Caco-2 (cell line): ENCODE measurements at regions not wholly inside any gene's neighbourhood (a gene's known extent, or its start where the extent isn't known, plus 50 kb on each side); places are given as distances from the start of the nearest gene placed in this dataset.

Source experiments
- BruUV-seq: library from RNA; stranded (reverse); fragments of 400-500 nt; replicated peaks from 2 replicates; lab custom pipeline; 2021; lab: Mats Ljungman, UMichigan
- CTCF ChIA-PET: fragments of 300-600 bp; sonication (Branson Sonifier 250); formaldehyde crosslinking; loops from one replicate; lab custom pipeline; 2022; ENCODE audit warnings: antibody characterized with exemption; lab: Charles Lee
- POLR2A ChIA-PET: fragments of 300-600 bp; sonication (Branson Sonifier 250); formaldehyde crosslinking; loops from one replicate; lab custom pipeline; 2022; ENCODE audit warnings: antibody characterized with exemption; lab: Charles Lee
- DNase-seq, 2 experiments: peaks; one replicate each; pipeline versions ENCODE4 v3.0.0 to v3.0.0-alpha.2; 2020 to 2022
- H3K27me3 ChIP-seq: replicated peaks from 2 replicates; pipeline ENCODE4 v1.6.0; 2011; ENCODE audit warnings: low read length; ENCODE audit not compliant: control insufficient read depth, insufficient read depth
- H3K36me3 ChIP-seq: 2 replicates; pipeline ENCODE4 v1.5.1; 2011; ENCODE audit warnings: low read length; ENCODE audit not compliant: control insufficient read depth, insufficient read depth
- H3K4me1 ChIP-seq: fragments of 250-450 bp; sonication (Bioruptor Pico); 2 replicates; pipeline ENCODE4 v1.5.1; 2020; ENCODE audit warnings: mild to moderate bottlenecking
- H3K4me3 ChIP-seq: 2 replicates; pipeline ENCODE4 v1.5.1; 2011; ENCODE audit warnings: low read depth, mild to moderate bottlenecking, control low read depth, low read length
- H3K9me3 ChIP-seq: fragments of 250-450 bp; sonication (Bioruptor Pico); 2 replicates; pipeline ENCODE4 v1.5.1; 2020; ENCODE audit warnings: mild to moderate bottlenecking, moderate library complexity
- H3K27ac Mint-ChIP-seq: one replicate; pipeline ENCODE4 v1.8.0; 2022; ENCODE audit warnings: mixed read lengths; ENCODE audit not compliant: unreplicated experiment
- H3K27me3 Mint-ChIP-seq: one replicate; pipeline ENCODE4 v1.8.0; 2022; ENCODE audit warnings: mixed read lengths; ENCODE audit not compliant: insufficient read depth, unreplicated experiment
- H3K36me3 Mint-ChIP-seq: one replicate; pipeline ENCODE4 v1.8.0; 2022; ENCODE audit warnings: mild to moderate bottlenecking, mixed read lengths; ENCODE audit not compliant: insufficient read depth, unreplicated experiment
- H3K4me1 Mint-ChIP-seq: one replicate; pipeline ENCODE4 v1.8.0; 2022; ENCODE audit warnings: low read depth, mixed read lengths; ENCODE audit not compliant: unreplicated experiment
- H3K4me3 Mint-ChIP-seq: one replicate; pipeline ENCODE4 v1.8.0; 2022; ENCODE audit warnings: mild to moderate bottlenecking, moderate library complexity, mixed read lengths; ENCODE audit not compliant: unreplicated experiment
- H3K9me3 Mint-ChIP-seq: one replicate; pipeline ENCODE4 v1.8.0; 2022; ENCODE audit warnings: mixed read lengths; ENCODE audit not compliant: unreplicated experiment
- CTCF ChIP-seq, 2 experiments: fragments of 200-600 bp in 1 of 2; IDR thresholded peaks; 1 replicate in 1 of 2; 2 replicates in 1 of 2; pipeline versions ENCODE4 v1.5.1 to v1.8.0; 2011 to 2022; ENCODE audit warnings: antibody characterized with exemption in 1 of 2, control low read depth in 1 of 2, inconsistent platforms in 1 of 2, low read depth in 1 of 2, low read length in 1 of 2, mild to moderate bottlenecking in 1 of 2, moderate library complexity in 1 of 2; ENCODE audit not compliant: insufficient read depth in 1 of 2, severe bottlenecking in 1 of 2, unreplicated experiment in 1 of 2
- intact Hi-C: fragments of 100-400 bp; cut with micrococcal nuclease; formaldehyde crosslinking; loops from one replicate; pipeline ENCODE4 v1.10.0; 2022; ENCODE audit not compliant: unreplicated experiment

GRCh38 chr13:55255236-55255635 lies 1885.5 kb upstream of the PRR20A start:
- Histone ChIP-seq H3K4me1 (no peaks in the 10 kb centered on the region), H3K4me3 (no peak overlapping the region), H3K36me3 (no peaks in the 10 kb centered on the region), H3K27me3 (no peaks in the 10 kb centered on the region), H3K9me3 (no peaks in the 10 kb centered on the region)
- intact Hi-C loops = no loop called here
- POLR2A ChIA-PET = no interaction called here
- no peak overlapping the region for H3K4me3 Mint-ChIP-seq
- no peak for DNase-seq
- H3K36me3 Mint-ChIP-seq = no peaks in the 10 kb centered on the region
- CTCF ChIA-PET = no interaction called here
- no TSS peak for BruUV-seq
- H3K9me3 Mint-ChIP-seq = no peaks in the 10 kb centered on the region
- H3K4me1 Mint-ChIP-seq = no peaks in the 10 kb centered on the region
- peaks cover 16% of the 10 kb centered on the region for H3K27me3 Mint-ChIP-seq
- no peak overlapping the region for H3K27ac Mint-ChIP-seq
- no peak for TF ChIP-seq CTCF (IDR thresholded peaks at IDR 0.05; ENCODE audit: insufficient read depth in 1 of 2, low read depth in 1 of 2, low read length in 1 of 2, severe bottlenecking in 1 of 2, unreplicated experiment in 1 of 2)

- CTCF ChIA-PET = no interaction called here
- Mint-ChIP-seq H3K27ac (no peak overlapping the region), H3K4me3 (no peak overlapping the region), H3K36me3 (no peaks in the 10 kb centered on the region), H3K4me1 (no peaks in the 10 kb centered on the region), H3K27me3 (peaks cover 16% of the 10 kb centered on the region), H3K9me3 (no peaks in the 10 kb centered on the region)
- Histone ChIP-seq H3K9me3 (no peaks in the 10 kb centered on the region), H3K4me3 (no peak overlapping the region), H3K36me3 (no peaks in the 10 kb centered on the region), H3K4me1 (no peaks in the 10 kb centered on the region), H3K27me3 (no peaks in the 10 kb centered on the region)
- intact Hi-C loops = no loop called here
- no peak for TF ChIP-seq CTCF (IDR thresholded peaks at IDR 0.05; ENCODE audit: insufficient read depth in 1 of 2, low read depth in 1 of 2, low read length in 1 of 2, severe bottlenecking in 1 of 2, unreplicated experiment in 1 of 2)
- no peak for DNase-seq
- POLR2A ChIA-PET = no interaction called here
- BruUV-seq = no TSS peak
Measured at GRCh38 chr13:55263045-55263444, 1877.7 kb upstream of the PRR20A start.

GRCh38 chr13:55266644-55267043 lies 1874.1 kb upstream of the PRR20A start:
- H3K36me3 Mint-ChIP-seq = no peaks in the 10 kb centered on the region
- POLR2A ChIA-PET = no interaction called here
- H3K27ac Mint-ChIP-seq = no peak overlapping the region
- H3K27me3 ChIP-seq = no peaks in the 10 kb centered on the region
- H3K9me3 Mint-ChIP-seq = no peaks in the 10 kb centered on the region
- no peak overlapping the region for H3K4me3 ChIP-seq
- no peaks in the 10 kb centered on the region for H3K4me1 Mint-ChIP-seq
- no peak overlapping the region for H3K4me3 Mint-ChIP-seq
- intact Hi-C loops = no loop called here
- H3K4me1 ChIP-seq = no peaks in the 10 kb centered on the region
- no TSS peak for BruUV-seq
- no peaks in the 10 kb centered on the region for H3K9me3 ChIP-seq
- no peak for DNase-seq
- no peak for TF ChIP-seq CTCF (IDR thresholded peaks at IDR 0.05; ENCODE audit: insufficient read depth in 1 of 2, low read depth in 1 of 2, low read length in 1 of 2, severe bottlenecking in 1 of 2, unreplicated experiment in 1 of 2)
- CTCF ChIA-PET = no interaction called here
- peaks cover 7% of the 10 kb centered on the region for H3K27me3 Mint-ChIP-seq
- no peaks in the 10 kb centered on the region for H3K36me3 ChIP-seq
